WTC11 (cell line): ENCODE measurements at regions not wholly inside any gene's neighbourhood (a gene's known extent, or its start where the extent isn't known, plus 50 kb on each side); places are given as distances from the start of the nearest gene placed in this dataset.

ENCODE experiments used
- ATF2 ChIP-seq: sonication (generic); formaldehyde crosslinking; IDR thresholded peaks from 2 replicates; pipeline ENCODE4 v1.8.1; 2022; ENCODE audit warnings: low read depth, missing genetic modification reagents, borderline replicate concordance
- PREB ChIP-seq: sonication (generic); formaldehyde crosslinking; IDR thresholded peaks from 2 replicates; pipeline ENCODE4 v1.8.1; 2022; ENCODE audit warnings: mild to moderate bottlenecking, missing genetic modification reagents, moderate library complexity, borderline replicate concordance
- RELA ChIP-seq: sonication (generic); formaldehyde crosslinking; IDR thresholded peaks from 2 replicates; pipeline ENCODE4 v1.8.1; 2022; ENCODE audit warnings: missing genetic modification reagents, mild to moderate bottlenecking, borderline replicate concordance
- STAT6 ChIP-seq: sonication (generic); formaldehyde crosslinking; conservative IDR thresholded peaks from 2 replicates; pipeline ENCODE4 v1.8.1; 2023; ENCODE audit warnings: mild to moderate bottlenecking, low read depth, missing genetic modification reagents, moderate library complexity
- TF ChIP-seq, protein P1 (sequence below): sonication (generic); formaldehyde crosslinking; IDR thresholded peaks from 2 replicates; pipeline ENCODE4 v1.8.1; 2022; ENCODE audit warnings: low read depth, mild to moderate bottlenecking, moderate library complexity, missing genetic modification reagents, borderline replicate concordance
- TF ChIP-seq, protein P2 (sequence below): fragments of 200-600 bp; IDR thresholded peaks from 2 replicates; pipeline ENCODE4 v1.8.0; 2022; ENCODE audit warnings: antibody characterized with exemption

DNA sequence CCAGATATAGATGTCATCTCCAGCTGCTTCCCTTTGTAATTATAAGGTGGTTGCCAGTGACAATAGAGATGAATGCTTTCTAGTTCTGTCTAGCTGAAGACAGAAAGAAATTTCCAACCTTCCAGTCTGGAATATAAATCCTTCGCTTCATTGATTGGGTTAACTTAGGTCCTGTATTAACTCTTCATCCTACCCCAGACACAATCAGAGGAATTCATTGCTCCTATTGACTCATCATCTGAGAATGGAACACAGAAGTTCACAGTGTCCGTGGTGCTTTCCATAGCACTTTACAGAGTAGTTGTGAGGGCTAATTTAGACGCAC lies 241.4 kb downstream of the NFKBIZ start:
- TF ChIP-seq, protein P1, sequence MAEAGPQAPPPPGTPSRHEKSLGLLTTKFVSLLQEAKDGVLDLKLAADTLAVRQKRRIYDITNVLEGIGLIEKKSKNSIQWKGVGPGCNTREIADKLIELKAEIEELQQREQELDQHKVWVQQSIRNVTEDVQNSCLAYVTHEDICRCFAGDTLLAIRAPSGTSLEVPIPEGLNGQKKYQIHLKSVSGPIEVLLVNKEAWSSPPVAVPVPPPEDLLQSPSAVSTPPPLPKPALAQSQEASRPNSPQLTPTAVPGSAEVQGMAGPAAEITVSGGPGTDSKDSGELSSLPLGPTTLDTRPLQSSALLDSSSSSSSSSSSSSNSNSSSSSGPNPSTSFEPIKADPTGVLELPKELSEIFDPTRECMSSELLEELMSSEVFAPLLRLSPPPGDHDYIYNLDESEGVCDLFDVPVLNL: no peak
- TF ChIP-seq, protein P2, sequence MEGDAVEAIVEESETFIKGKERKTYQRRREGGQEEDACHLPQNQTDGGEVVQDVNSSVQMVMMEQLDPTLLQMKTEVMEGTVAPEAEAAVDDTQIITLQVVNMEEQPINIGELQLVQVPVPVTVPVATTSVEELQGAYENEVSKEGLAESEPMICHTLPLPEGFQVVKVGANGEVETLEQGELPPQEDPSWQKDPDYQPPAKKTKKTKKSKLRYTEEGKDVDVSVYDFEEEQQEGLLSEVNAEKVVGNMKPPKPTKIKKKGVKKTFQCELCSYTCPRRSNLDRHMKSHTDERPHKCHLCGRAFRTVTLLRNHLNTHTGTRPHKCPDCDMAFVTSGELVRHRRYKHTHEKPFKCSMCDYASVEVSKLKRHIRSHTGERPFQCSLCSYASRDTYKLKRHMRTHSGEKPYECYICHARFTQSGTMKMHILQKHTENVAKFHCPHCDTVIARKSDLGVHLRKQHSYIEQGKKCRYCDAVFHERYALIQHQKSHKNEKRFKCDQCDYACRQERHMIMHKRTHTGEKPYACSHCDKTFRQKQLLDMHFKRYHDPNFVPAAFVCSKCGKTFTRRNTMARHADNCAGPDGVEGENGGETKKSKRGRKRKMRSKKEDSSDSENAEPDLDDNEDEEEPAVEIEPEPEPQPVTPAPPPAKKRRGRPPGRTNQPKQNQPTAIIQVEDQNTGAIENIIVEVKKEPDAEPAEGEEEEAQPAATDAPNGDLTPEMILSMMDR: no peak
- TF ChIP-seq RELA (CRISPR knock-in tag) (no peak), ATF2 (CRISPR knock-in tag) (no peak), STAT6 (no peak), PREB (CRISPR knock-in tag) (no peak)
